ENCODE measurements at regions not wholly inside any gene's neighbourhood (a gene's known extent, or its start where the extent isn't known, plus 50 kb on each side); places are given as distances from the start of the nearest gene placed in this dataset.

GRCh38 chr9:14427419-14427818 is 113.5 kb upstream of the NFIB start:
- DNase-seq, result no peak

- no peak for DNase-seq
Observed at GRCh38 chr9:14424983-14425382, 111.0 kb upstream of the NFIB start.

GRCh38 chr9:14424289-14424688 is 110.3 kb upstream of the NFIB start:
- no peak for DNase-seq

- no peak for DNase-seq
Observed at GRCh38 chr9:14423815-14424261, 109.9 kb upstream of the NFIB start.

GRCh38 chr9:14421291-14421690 is 107.3 kb upstream of the NFIB start:
- no peak for DNase-seq

GRCh38 chr9:14418941-14419937 is 105.3 kb upstream of the NFIB start:
- no peak for DNase-seq

- DNase-seq, result peak; percentile 89
Observed at GRCh38 chr9:14418301-14418940, 104.5 kb upstream of the NFIB start.

GRCh38 chr9:14417237-14417636 is 103.3 kb upstream of the NFIB start:
- peak; percentile 61 for DNase-seq

- no peak for DNase-seq
Observed at GRCh38 chr9:14415947-14416346, 102.0 kb upstream of the NFIB start.

GRCh38 chr9:14413812-14414211 is 99.9 kb upstream of the NFIB start:
- DNase-seq, result no peak

GRCh38 chr9:14412775-14413174 is 98.8 kb upstream of the NFIB start:
- peak; percentile 81 for DNase-seq

GRCh38 chr9:14406463-14406862 is 92.5 kb upstream of the NFIB start:
- DNase-seq, result no peak

GRCh38 chr9:14405176-14405706 is 91.3 kb upstream of the NFIB start:
- no peak for DNase-seq

- DNase-seq, result peak; percentile 80
Observed at GRCh38 chr9:14403081-14403480, 89.1 kb upstream of the NFIB start.

GRCh38 chr9:14402583-14402982 is 88.6 kb upstream of the NFIB start:
- peak; percentile 48 for DNase-seq

- DNase-seq, result no peak
Observed at GRCh38 chr9:14401911-14402310, 88.0 kb upstream of the NFIB start.

- peak; percentile 94 for DNase-seq
Observed at GRCh38 chr9:14400658-14400995, 86.7 kb upstream of the NFIB start.

- peak; percentile 45 for DNase-seq
Observed at GRCh38 chr9:14399756-14400657, 86.1 kb upstream of the NFIB start.

- DNase-seq, result no peak
Observed at GRCh38 chr9:14398473-14398872, 84.5 kb upstream of the NFIB start.

GRCh38 chr9:14396171-14396570 is 82.2 kb upstream of the NFIB start:
- no peak for DNase-seq

- no peak for DNase-seq
Observed at GRCh38 chr9:14395317-14396082, 81.6 kb upstream of the NFIB start.

- no peak for DNase-seq
Observed at GRCh38 chr9:14393418-14393817, 79.5 kb upstream of the NFIB start.
